Common myeloid progenitor, CD34-positive (primary cell): ENCODE measurements at regions not wholly inside any gene's neighbourhood (a gene's known extent, or its start where the extent isn't known, plus 50 kb on each side); places are given as distances from the start of the nearest gene placed in this dataset.

Source experiments
- CTCF ChIA-PET: fragments of 350-600 bp; sonication (Branson Sonifier 250); formaldehyde crosslinking; loops from one replicate; lab custom pipeline; 2021; ENCODE audit warnings: antibody characterized with exemption; lab: Charles Lee
- POLR2A ChIA-PET: fragments of 350-600 bp; sonication (Branson Sonifier 250); formaldehyde crosslinking; loops from one replicate; lab custom pipeline; 2021; ENCODE audit warnings: antibody characterized with exemption; lab: Charles Lee
- DNase-seq, 3 donors: peaks; one replicate each; pipeline versions ENCODE4 v3.0.0 to v3.0.0-alpha.2; 2013
- H3K27ac ChIP-seq, 2 experiments: 1 replicate in 1 of 2; 2 replicates in 1 of 2; pipeline ENCODE4 v1.7.0; 2013; ENCODE audit warnings: inconsistent platforms in 2 of 2, low read length in 2 of 2, mild to moderate bottlenecking in 2 of 2, low read depth in 1 of 2, moderate library complexity in 1 of 2; ENCODE audit not compliant: severe bottlenecking in 2 of 2, insufficient read depth in 1 of 2, poor library complexity in 1 of 2
- H3K27me3 ChIP-seq, 5 experiments: replicated peaks in 2 of 5; 1 replicate in 3 of 5; 2 replicates in 2 of 5; pipeline versions ENCODE4 v1.6.1 to v1.7.0; 2013; ENCODE audit warnings: low read length in 4 of 5, mild to moderate bottlenecking in 2 of 5, moderate library complexity in 2 of 5, inconsistent platforms in 1 of 5; ENCODE audit not compliant: insufficient read depth in 5 of 5, control insufficient read depth in 4 of 5
- H3K36me3 ChIP-seq, 4 experiments: 1 replicate in 2 of 4; 2 replicates in 2 of 4; pipeline versions ENCODE4 v1.6.1 to v1.7.0; 2013; ENCODE audit warnings: low read length in 3 of 4, control low read depth in 1 of 4, mild to moderate bottlenecking in 1 of 4; ENCODE audit not compliant: control insufficient read depth in 4 of 4, insufficient read depth in 4 of 4
- H3K4me1 ChIP-seq, 4 experiments: 1 replicate in 3 of 4; 2 replicates in 1 of 4; pipeline versions ENCODE4 v1.6.1 to v1.7.1; 2013; ENCODE audit warnings: low read length in 3 of 4, mild to moderate bottlenecking in 3 of 4, control low read depth in 1 of 4, inconsistent platforms in 1 of 4, moderate library complexity in 1 of 4; ENCODE audit not compliant: control insufficient read depth in 4 of 4, insufficient read depth in 4 of 4; ENCODE audit errors: control extremely low read depth in 1 of 4
- H3K4me3 ChIP-seq, 7 experiments: 1 replicate in 4 of 7; 2 replicates in 3 of 7; pipeline versions ENCODE4 v1.5.1 to v1.7.0; 2013; ENCODE audit warnings: mild to moderate bottlenecking in 7 of 7, low read length in 6 of 7, moderate library complexity in 6 of 7, inconsistent platforms in 2 of 7, low read depth in 2 of 7, control low read depth in 1 of 7; ENCODE audit not compliant: insufficient read depth in 4 of 7, control insufficient read depth in 1 of 7; ENCODE audit errors: extremely low read depth in 1 of 7
- H3K9me3 ChIP-seq, 5 experiments: 1 replicate in 4 of 5; 2 replicates in 1 of 5; pipeline versions ENCODE4 v1.6.1 to v1.7.1; 2013; ENCODE audit warnings: low read length in 4 of 5, mild to moderate bottlenecking in 2 of 5, inconsistent platforms in 1 of 5, low read depth in 1 of 5, moderate library complexity in 1 of 5; ENCODE audit not compliant: control insufficient read depth in 4 of 5, insufficient read depth in 2 of 5; ENCODE audit errors: control extremely low read depth in 1 of 5
- WGBS: methylation state at CpG from one replicate; pipeline ENCODE4 v1.1.5; 2013; ENCODE audit not compliant: insufficient coverage; 5-methylcytosine and 5-hydroxymethylcytosine counted together

GRCh38 chr17:55606488-55606815 is 95.2 kb upstream of the SMIM36 start:
- peak in 2 of 3 donors; percentile 4 to 7 for DNase-seq
- ChIA-PET POLR2A (no interaction called here), CTCF (interaction anchor here (0.8 to 8.5 kb wide), 2 partner anchors 79 to 165 kb away, joined by 3 to 122 read pairs; no protein-coding TSS in a partner anchor)
- Histone ChIP-seq H3K4me1 (no peaks in the 10 kb centered on the region), H3K9me3 (no peaks in the 10 kb centered on the region), H3K36me3 (no peaks in the 10 kb centered on the region), H3K4me3 (no peak overlapping the region), H3K27me3 (no peaks in the 10 kb centered on the region), H3K27ac (no peak overlapping the region)
- WGBS: 100% methylated on average over 1 of the region's 1 CpG

- no peaks in the 10 kb centered on the region for H3K36me3 ChIP-seq
- DNase-seq: no peak
- H3K9me3 ChIP-seq: no peaks in the 10 kb centered on the region
- H3K27me3 ChIP-seq: no peaks in the 10 kb centered on the region
- H3K4me1 ChIP-seq: no peaks in the 10 kb centered on the region
- H3K27ac ChIP-seq: no peak overlapping the region
- no peak overlapping the region for H3K4me3 ChIP-seq
- WGBS: 100% methylated on average over 1 of the region's 4 CpGs
- POLR2A ChIA-PET: no interaction called here
- CTCF ChIA-PET: interaction anchor here (0.8 to 8.5 kb wide), 3 partner anchors 12 to 166 kb away, joined by 3 to 122 read pairs (median 3); no protein-coding TSS in a partner anchor
Measured at GRCh38 chr17:55605705-55606487, 94.6 kb upstream of the SMIM36 start.

- peak; percentile 41 to 72 (median 49) for DNase-seq
- Histone ChIP-seq H3K27ac (no peak overlapping the region), H3K36me3 (no peaks in the 10 kb centered on the region), H3K4me3 (no peak overlapping the region), H3K4me1 (no peaks in the 10 kb centered on the region), H3K27me3 (no peaks in the 10 kb centered on the region), H3K9me3 (peaks cover 0 to 19% (median 2%) of the 10 kb centered on the region in 5 experiments)
- ChIA-PET CTCF (interaction anchor here (0.6 to 8.5 kb wide), 22 partner anchors 10 to 900 kb away, joined by 3 to 122 read pairs (median 4); no protein-coding TSS in a partner anchor), POLR2A (no interaction called here)
Measured at GRCh38 chr17:55601874-55602364, 90.7 kb upstream of the SMIM36 start.

DNA sequence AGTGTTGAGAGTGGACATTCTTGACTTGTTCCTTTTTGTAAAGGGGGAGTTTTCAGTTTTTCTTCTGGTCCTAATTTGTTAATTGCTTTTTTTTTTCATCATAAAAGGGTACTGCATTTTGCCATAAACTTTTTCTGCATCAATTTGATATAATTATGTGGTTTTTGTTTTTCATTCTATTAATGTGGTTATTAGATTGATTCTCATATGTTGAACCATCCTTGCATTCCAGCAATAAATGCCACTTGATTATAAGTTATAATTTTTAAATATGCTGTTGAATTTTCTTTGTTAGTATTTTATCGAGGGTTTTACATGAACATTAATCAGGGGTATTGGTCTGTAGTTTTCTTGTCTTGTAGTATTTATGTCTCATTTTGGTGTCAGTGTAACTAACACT is 87.2 kb upstream of the SMIM36 start:
- peak in 2 of 3 donors; percentile 32 to 44 for DNase-seq
- Histone ChIP-seq H3K4me3 (no peak overlapping the region), H3K36me3 (no peaks in the 10 kb centered on the region), H3K27ac (no peak overlapping the region), H3K9me3 (peaks cover 0 to 22% (median 2%) of the 10 kb centered on the region in 5 experiments), H3K4me1 (no peaks in the 10 kb centered on the region), H3K27me3 (no peaks in the 10 kb centered on the region)
- WGBS: no CpG with 5 or more reads among the region's 1 CpG
- POLR2A ChIA-PET: no interaction called here
- CTCF ChIA-PET: no interaction called here

DNA sequence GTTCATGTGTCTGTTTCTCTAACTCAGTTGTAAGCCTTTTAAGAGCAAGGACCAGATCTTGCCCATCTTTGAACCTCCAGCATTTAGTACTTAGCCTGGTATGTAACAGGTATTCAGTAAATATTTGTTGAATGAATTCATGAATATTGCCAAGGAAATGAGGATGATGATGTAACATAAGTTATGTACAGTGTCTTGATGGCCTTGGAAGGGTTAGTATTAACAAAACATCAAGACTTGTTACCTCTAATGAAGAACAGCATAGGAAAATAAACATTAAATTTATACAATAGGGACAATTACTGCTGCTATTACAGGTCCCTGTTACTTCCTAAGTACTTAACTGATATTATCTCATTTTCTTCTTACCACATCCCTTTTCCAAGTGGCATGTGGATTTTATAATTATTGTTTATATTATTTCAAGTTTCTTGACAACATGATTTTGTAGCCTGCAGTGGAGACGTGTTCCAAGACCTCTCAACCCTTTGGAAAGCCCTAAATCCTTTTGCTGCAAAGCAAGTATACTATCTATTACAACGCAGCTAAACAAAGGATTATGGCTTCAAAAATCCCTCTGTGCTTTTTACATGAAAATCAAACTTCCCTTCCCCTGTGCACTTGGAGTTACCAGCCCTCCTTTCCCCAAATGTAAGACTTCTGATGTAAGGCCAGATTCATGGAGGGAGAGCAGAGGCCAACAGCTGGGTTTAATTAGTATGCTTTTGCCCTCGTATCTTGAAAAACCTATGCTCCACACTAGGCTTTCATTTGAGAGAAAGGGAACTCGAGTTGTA is 77.4 kb upstream of the SMIM36 start:
- no peak overlapping the region for H3K4me3 ChIP-seq
- no peak for DNase-seq
- H3K4me1 ChIP-seq: peaks cover 0 to 2% (median 0%) of the 10 kb centered on the region in 4 experiments
- POLR2A ChIA-PET: no interaction called here
- no peaks in the 10 kb centered on the region for H3K27me3 ChIP-seq
- WGBS: 33% methylated on average over 2 of the region's 4 CpGs
- H3K9me3 ChIP-seq: peaks cover 0 to 2% (median 0%) of the 10 kb centered on the region in 5 experiments
- CTCF ChIA-PET: no interaction called here
- no peaks in the 10 kb centered on the region for H3K36me3 ChIP-seq
- H3K27ac ChIP-seq: no peak overlapping the region

DNA sequence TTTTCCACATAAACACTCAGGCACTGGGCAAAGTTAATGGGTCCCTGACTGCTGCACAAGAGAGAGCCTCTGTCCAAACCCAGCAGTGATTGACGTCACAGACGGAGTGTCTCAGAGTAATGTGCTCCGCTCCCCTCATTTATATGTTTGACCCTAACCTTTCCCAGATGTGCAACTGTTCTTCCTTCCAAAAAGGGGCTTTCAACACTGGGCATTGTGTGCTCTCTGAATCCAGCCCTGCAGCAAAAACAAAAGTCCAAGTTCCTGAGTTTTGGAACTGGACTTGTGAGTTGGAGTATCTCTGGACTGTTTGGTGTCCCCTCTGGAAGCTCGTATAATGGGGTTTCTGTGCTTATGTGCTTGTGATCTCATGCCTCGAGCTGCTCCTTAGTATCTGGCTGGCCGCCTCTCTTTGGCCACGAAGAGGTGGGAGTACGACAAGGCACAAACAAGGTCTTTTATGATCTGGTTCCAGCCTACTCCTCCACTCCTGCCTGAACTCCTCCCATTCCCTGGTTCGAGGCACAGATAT is 76.4 kb upstream of the SMIM36 start:
- ChIA-PET CTCF (interaction anchor here (0.8 kb wide), 1 partner anchor 121 kb away, joined by 3 read pairs; no protein-coding TSS in a partner anchor), POLR2A (no interaction called here)
- Histone ChIP-seq H3K4me1 (peaks cover 0 to 2% (median 0%) of the 10 kb centered on the region in 4 experiments), H3K27me3 (peaks cover 0 to 2% (median 0%) of the 10 kb centered on the region in 5 experiments), H3K4me3 (no peak overlapping the region), H3K27ac (no peak overlapping the region), H3K36me3 (no peaks in the 10 kb centered on the region), H3K9me3 (peaks cover 0 to 2% (median 0%) of the 10 kb centered on the region in 5 experiments)
- DNase-seq: no peak
- WGBS: 100% methylated on average over 5 of the region's 9 CpGs
